NCI-H510A treated with DMSO at 0.1 percent for 48 hours (cell line): ENCODE measurements at regions not wholly inside any gene's neighbourhood (a gene's known extent, or its start where the extent isn't known, plus 50 kb on each side); places are given as distances from the start of the nearest gene placed in this dataset.
A peak's percentile ranks its signal among the peaks of the same experiment; 100 is the strongest.

Experiments used
- DNase-seq: peaks from one replicate; lab custom pipeline; 2025; lab: John Stamatoyannopoulos, UW

GRCh38 chr18:77755187-77755586 lies 505.5 kb downstream of the GALR1 start:
- no peak for DNase-seq

- no peak for DNase-seq
Observed at GRCh38 chr18:77761332-77761731, 511.7 kb downstream of the GALR1 start.

GRCh38 chr18:77762014-77762413 lies 512.4 kb downstream of the GALR1 start:
- DNase-seq = no peak

- DNase-seq = no peak
Observed at GRCh38 chr18:77762642-77763041, 513.0 kb downstream of the GALR1 start.

DNA sequence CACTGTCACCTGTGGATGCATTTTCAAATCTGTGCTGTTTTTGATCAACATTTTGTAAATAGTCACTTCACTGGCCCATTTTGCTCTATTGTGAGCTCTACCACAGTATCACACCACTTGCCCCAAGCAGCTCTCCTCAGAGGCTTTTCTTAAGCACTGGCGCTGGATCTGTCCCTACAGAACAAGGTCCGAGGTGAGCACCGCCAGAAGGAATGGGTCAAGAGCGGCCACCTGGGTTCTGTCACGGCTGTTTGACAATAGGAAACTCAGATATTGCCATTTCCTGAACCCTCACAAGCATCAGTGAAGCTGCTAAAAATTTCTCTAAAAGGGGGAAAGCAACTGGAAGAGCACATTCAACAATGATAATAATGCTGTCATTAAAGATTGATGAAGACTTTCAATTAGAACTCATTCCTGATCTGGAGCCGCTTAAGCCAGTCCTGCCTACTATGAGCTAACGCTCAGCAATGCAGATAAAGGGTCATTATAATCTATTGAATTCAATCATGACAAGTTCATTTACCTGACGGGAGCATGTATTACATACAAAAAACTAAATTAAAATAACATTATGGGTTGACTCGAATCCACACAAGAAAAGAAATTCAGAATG lies 514.0 kb downstream of the GALR1 start:
- no peak for DNase-seq

DNA sequence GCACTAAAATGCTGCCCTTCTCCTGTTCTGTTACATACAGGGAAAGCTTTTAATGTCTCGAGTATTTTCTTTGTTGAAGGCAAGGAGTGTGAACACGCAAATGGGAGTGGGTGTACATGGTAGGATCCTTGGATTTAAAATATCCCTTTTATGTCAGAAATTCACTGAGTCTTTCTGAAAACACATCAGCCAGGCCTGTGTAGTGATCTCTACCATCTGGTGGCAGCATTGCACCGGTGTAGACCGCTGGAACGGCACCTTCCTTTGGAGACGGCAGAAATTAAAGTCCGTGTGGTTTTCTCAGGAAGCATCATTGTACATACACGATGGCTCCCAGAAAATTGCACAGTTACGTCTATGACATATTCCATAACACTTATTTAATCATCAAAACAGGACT lies 515.8 kb downstream of the GALR1 start:
- peak; percentile 93 for DNase-seq

DNA sequence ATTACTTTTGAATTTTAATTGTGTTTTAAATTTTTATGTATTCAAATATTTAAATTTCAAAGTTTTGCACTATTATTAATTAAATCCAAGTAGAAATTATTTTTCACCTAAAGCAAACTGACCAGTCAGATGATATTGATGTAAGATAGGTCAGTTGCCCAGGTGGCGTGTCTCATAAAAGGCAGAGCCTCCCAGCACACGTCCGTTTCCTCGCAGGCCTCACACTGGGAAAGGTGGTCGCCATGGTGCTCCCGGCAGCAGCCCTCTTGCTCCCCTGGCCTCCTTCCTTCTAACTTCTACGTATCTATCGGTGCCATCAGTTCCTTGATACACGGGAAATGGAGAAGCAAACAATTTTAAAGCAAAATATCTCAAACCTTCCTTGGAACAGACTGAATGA lies 516.8 kb downstream of the GALR1 start:
- DNase-seq = no peak

GRCh38 chr18:77772177-77772576 lies 522.5 kb downstream of the GALR1 start:
- no peak for DNase-seq

GRCh38 chr18:77776104-77776503 lies 526.5 kb downstream of the GALR1 start:
- no peak for DNase-seq

GRCh38 chr18:77777163-77777562 lies 527.5 kb downstream of the GALR1 start:
- DNase-seq = no peak

DNA sequence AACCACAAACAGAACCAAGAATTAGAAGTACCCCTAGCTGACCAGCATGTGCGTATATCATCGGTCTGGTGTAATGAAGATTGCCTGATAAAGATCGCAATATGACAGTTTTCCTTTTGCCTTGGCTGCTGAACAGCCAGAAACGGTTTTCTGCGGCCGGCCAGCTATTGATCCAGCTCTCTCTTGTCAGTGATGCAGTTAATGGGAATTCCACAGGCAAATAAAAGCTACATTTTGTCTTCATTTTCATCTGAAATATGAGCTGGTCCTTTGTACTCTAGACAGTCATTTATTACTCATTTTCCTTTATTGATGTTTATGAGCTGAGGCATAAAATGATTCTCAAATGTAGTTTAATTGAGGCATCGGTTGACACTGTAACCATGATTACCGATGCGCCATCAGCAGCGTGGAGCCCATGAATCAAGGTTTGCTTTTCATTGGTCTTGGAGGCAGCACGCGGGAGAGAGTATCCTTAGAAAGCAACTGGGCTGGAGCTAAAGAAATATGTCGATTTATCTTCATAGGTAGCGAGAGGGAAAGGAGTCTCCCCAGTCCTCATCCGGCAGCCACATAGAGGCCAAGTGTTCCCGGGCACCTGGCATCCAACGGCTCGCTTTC lies 535.2 kb downstream of the GALR1 start:
- DNase-seq = no peak

GRCh38 chr18:77785415-77785975 lies 535.8 kb downstream of the GALR1 start:
- DNase-seq = no peak

DNA sequence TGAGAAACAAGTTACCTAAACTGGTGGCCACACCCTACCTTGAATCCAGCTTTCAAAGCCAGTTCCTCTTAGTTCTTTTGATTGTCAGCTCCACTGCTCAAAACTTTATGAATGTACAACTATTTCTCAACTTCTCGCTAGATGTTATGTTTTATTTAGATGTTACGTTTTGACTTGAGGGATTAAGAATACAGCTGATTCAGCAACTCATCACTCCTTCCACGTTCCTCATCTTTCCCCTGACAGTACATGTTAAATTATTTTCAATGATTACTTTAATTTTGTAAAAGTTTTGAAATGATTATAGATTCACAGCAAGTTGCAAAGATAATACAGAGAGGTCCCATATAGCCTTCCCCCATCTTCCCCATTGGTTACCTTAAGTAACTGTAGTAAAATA lies 553.4 kb downstream of the GALR1 start:
- no peak for DNase-seq

DNA sequence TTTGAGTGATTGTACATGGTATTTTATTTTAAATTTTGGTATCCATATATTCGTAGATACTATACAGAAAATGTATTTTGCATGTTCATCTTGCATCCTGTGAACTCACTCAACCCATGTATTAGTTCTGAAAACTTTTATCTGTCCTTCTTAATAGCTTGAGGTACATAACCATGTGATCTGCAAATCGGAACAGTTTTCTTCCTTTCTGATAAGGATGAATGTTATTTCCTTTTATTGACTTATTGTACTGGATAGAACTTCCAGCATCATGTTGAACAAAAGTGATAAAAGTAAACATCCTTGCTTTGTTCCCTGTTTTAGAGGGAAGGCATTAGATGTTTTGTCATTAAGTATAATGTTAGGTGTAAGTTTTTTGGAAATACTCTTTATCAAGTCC lies 554.7 kb downstream of the GALR1 start:
- no peak for DNase-seq

DNA sequence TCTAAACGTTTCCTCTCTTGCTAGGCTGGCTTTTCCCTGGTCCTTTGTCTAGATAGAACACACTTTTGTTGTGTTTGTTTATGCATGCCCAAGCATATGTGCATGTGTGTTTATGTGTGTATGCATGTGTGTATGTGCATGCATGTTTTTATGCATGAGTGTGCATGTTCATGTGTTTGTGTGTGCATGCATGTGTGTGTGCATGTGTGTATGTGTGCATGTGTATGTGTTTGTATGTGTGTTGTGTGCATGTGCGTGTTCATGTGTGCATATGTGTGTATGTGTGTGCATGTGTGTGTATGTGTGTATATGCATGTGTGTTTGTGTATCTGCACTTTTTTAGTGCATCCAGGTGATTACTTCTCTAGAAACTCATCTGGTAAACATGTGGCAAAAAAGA lies 558.0 kb downstream of the GALR1 start:
- no peak for DNase-seq

DNA sequence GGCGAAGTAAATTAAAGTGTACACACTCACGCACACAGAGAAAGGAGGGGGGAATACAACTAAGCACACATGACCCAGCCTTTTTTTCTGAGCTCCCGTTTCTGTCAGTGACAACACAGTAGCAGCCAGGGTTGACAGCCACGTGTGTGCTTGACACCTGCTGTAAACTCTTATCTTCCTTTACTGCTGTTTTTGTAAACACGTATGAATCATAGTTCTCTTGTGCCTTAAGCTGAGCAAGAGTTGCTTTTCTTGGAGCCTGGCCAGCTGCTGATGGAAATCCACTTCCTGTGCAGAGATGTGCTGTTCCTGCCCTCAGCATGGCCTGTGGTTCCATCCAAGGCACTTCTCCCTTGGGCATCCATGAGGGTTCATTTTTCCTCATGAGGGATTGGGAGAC lies 561.9 kb downstream of the GALR1 start:
- peak; percentile 98 for DNase-seq

DNA sequence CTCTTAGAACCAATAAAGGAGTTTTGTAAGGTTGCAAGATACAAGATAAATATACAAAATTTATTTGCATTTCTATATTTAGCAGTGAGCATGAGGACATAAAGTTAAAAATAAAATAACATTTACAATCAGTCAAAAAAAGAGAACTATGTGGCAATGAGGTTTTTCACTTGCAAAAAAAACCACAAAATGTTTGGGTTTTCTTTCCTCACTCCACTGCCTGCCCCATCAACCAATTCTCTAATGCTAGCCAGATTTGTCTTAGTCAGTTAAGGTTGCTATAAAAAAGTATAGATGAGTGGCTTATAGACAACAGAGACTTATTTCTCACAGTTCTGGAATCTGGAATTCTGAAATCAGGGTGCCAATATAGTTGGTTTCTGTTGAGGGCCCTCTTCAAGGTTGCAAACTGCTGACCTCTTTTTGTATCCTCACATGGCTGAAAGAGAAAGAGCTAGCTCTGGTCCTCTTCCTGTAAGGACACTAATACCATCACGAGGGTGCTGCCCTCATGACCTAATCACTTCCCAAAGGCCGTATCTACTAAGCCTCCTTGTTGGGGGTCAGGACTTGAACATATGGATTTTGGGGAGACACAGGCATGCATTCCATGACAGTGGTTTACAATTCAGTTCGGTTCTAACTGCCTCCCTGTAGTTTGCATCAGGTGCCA lies 566.2 kb downstream of the GALR1 start:
- no peak for DNase-seq

DNA sequence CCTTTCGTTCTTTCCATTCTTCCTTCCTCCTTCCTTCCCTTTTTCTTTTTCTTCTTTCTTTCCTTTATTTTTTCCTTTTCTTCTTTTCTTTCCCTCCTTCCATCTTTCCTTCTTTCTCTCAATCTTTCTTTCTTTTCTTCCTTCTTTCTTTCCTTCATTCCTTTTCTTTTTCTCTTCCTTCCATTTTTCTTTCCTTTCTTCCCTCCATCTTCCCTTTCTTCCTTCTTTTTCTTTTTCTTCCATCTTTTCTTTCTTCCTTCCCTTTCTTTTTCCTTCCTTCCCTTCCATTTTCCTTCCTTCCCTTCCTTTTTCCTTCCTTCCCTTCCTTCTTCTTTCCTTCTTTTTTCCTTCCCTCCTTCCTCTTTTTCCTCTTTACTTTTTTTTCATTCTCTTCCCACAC lies 568.7 kb downstream of the GALR1 start:
- DNase-seq = no peak

DNA sequence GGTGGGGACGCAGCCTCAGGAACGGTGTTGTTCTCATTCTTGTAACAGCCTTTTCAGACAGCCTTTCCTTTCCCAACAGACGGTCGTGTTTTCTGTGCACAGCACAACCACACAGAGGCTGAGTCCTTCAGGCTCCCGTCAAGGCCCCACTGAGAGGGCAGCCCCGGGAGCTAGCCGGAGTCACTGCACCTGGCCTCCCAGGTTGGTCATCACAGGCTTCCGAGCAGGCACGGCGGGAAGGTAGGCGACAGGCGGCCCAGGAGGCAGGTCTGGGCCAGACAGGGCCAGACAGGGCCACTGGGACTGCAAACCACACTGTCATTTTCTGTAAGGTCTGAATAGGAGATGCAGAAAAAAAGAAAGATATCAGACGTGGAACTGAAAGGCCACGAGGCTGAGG lies 570.8 kb downstream of the GALR1 start:
- DNase-seq = no peak

DNA sequence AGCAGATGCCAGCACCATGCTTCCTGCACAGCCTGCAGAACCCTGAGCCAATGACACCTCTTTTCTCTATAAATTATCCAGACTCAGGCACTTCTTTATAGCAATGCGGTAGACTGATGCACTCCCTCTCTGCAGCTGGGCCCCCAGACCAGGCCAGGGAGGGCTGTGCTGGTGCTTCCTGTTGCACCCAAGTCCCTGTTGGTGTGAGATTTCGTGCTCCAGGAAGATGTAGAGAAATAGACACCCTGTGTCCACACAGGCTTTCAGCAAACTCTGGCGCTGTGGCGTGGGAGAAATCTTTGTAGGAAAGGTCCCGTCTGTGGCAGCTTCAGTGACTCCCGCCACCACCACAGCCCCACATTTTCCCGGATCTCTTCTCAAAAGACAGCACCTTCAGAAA lies 572.2 kb downstream of the GALR1 start:
- no peak for DNase-seq

GRCh38 chr18:77822632-77823031 lies 573.0 kb downstream of the GALR1 start:
- no peak for DNase-seq

DNA sequence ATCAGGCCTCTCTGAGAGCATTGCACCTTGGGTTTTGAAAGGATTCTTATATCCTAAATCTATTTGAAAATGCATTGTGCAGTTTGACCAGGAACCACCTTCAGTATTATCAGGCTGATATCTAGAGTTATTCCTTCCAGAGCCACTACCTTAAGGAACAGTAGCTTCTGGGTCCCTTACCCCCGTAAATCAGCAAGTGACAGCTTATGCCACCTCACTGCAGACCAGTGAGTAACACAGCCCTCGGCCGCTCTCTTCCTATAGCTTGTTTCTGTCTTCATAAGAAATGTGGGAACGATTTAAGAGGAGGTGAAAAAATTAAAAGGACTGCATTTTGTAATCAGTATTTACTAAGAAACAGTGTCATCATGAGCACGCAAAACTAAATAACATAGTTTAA lies 584.2 kb downstream of the GALR1 start:
- no peak for DNase-seq

- peak; percentile 55 for DNase-seq
Observed at GRCh38 chr18:77851802-77852201, 602.2 kb downstream of the GALR1 start.
